ENCODE measurements at regions not wholly inside any gene's neighbourhood (a gene's known extent, or its start where the extent isn't known, plus 50 kb on each side); places are given as distances from the start of the nearest gene placed in this dataset.
"Not testable (repeated sequence)": the region's sequence is repeated elsewhere in the genome, so short reads cannot be mapped to it uniquely, and the experiment has no call there.

DNA sequence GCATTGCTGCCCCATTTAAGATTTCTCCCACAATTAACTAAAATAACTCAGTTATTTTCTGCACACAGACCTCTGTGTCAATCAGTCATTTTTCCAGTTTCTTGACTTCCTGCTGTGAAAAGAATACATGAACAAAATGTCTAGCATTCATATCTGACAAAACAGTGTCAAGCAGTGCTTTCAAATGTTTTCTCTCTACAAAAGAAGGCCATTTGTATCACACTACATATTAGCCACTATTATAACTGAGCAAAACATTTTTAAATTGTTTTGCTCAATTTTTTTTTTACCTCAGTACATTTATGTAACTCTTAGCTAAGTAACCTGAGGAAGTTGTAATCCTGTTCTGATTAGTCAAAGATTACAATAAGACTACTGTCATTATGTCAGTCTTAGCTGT, 1498.5 kb upstream of the PRMT6 start:
- no peak overlapping the region for H3K4me3 ChIP-seq (replicated peaks; ENCODE audit: low read depth, low read length)
- TF ChIP-seq, protein P1, sequence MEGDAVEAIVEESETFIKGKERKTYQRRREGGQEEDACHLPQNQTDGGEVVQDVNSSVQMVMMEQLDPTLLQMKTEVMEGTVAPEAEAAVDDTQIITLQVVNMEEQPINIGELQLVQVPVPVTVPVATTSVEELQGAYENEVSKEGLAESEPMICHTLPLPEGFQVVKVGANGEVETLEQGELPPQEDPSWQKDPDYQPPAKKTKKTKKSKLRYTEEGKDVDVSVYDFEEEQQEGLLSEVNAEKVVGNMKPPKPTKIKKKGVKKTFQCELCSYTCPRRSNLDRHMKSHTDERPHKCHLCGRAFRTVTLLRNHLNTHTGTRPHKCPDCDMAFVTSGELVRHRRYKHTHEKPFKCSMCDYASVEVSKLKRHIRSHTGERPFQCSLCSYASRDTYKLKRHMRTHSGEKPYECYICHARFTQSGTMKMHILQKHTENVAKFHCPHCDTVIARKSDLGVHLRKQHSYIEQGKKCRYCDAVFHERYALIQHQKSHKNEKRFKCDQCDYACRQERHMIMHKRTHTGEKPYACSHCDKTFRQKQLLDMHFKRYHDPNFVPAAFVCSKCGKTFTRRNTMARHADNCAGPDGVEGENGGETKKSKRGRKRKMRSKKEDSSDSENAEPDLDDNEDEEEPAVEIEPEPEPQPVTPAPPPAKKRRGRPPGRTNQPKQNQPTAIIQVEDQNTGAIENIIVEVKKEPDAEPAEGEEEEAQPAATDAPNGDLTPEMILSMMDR (IDR thresholded peaks at IDR 0.05; ENCODE audit: low read depth, low read length, missing control alignments) = no peak
- DNase-seq (ENCODE audit: extremely low read depth, low read depth) = no peak

DNA sequence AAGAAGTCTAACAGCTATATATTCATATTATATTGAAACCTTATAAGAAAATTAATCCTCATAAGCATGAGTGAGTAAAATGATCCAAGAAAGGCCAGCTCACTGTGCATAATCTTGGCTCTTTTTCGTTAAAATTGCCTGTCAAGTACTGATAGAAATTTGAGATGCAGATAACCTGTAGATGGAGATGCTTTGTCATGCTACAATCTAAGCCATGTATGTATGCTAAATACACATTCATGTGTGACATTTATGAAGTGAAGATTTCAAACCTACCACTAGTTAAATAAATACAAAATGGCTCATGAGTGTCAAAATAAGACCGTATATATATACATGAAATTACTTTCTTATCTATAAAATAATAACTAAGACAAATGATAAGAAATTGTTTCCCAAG, 1491.5 kb upstream of the PRMT6 start:
- DNase-seq (ENCODE audit: extremely low read depth, low read depth) = no peak
- H3K4me3 ChIP-seq (replicated peaks; ENCODE audit: low read depth, low read length) = no peak overlapping the region
- TF ChIP-seq, protein P1 (IDR thresholded peaks at IDR 0.05; ENCODE audit: low read depth, low read length, missing control alignments) = no peak

DNA sequence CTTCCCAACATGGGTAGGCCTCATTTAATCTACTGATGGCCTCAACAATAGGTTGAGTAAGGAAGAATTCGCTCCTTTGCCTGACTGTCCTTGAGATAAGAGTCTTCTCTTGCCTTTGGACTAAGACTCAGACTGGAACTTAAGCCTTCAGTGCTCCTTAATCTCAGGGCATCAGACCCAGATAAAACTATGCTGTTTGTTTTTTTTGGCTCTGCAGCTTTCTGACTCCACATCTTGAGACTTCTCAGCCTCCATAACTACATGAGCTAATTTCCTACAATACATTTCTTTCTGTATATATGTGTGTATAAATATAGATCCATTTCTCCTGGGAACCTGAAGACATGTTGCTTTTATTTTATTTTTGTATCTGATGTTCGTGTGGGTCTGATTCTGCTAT, 1470.7 kb upstream of the PRMT6 start:
- no peak for DNase-seq (ENCODE audit: extremely low read depth, low read depth)
- TF ChIP-seq, protein P1 (IDR thresholded peaks at IDR 0.05; ENCODE audit: low read depth, low read length, missing control alignments) = no peak
- no peak overlapping the region for H3K4me3 ChIP-seq (replicated peaks; ENCODE audit: low read depth, low read length)

DNA sequence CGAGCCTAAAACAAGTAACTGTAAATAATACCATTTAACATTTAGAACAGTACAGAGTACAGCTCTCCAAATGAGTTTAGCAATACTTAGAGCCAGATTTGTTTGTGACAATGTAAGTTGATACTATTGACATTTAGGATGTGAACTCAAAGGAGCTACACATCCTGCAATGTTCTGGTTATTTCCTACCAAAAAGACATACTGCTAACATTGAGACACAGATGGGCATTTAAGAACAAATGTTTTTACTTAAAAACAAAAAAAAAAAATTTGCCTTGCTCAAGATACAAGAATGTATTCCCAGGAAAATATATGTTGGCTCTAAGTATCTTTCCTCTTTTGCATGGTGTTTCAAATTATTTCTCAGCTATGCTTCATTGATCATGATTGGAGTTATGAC, 1464.8 kb upstream of the PRMT6 start:
- H3K4me3 ChIP-seq (replicated peaks; ENCODE audit: low read depth, low read length) = no peak overlapping the region
- no peak for DNase-seq (ENCODE audit: extremely low read depth, low read depth)
- TF ChIP-seq, protein P1 (IDR thresholded peaks at IDR 0.05; ENCODE audit: low read depth, low read length, missing control alignments) = no peak

DNA sequence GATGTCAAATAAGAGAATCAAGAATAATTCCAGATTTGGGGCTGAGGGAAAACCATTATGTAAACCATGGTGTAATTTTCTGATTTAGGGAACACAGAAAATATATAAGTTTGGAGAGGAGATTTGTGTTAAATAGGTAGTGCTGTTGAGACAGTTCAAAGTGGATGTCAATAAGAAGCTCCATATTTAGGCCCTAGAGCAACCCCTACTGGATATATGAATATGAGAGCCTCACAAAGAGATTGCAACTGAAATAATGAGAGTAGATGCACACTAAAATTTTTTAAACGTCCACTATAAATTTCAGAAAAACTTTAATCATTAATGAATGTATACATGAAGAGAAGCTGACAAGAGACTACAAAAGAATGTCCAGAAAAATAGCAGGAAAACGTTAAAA, 1447.8 kb upstream of the PRMT6 start:
- H3K4me3 ChIP-seq (replicated peaks; ENCODE audit: low read depth, low read length) = no peak overlapping the region

DNA sequence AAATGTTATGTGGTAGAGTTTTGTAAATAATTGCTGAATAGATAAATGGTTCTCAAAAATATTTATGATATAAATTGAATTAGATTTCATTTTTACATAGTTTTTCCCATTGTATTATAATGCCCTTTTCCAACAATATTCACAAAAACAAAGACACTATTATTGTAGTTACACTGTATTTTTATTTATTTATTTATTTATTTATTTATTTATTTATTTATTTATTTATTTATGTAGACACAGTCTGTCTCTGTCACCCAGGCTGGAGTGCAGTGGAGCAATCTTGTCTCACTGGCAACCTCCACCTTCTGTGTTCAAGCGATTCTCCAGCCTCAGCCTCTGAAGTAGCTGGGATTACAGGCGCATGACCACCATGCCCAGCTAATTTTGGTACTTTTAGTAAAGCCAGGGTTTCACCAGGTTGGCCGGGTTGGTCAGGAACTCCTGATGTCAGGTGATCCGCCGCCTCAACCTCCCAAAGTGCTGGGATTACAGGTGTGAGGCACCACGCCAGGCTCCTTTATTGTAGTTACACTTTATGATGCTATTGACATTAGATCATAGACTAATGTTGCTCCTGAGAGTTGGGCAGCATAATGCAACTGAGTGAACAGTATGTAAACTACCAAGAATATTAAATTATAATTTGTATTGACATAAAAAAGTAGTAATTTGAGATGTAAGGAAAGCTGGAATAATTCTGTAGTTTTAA, 1430.0 kb upstream of the PRMT6 start:
- no peak overlapping the region for H3K4me3 ChIP-seq (replicated peaks; ENCODE audit: low read depth, low read length)
- no peak for DNase-seq (ENCODE audit: extremely low read depth, low read depth)
- TF ChIP-seq, protein P1 (IDR thresholded peaks at IDR 0.05; ENCODE audit: low read depth, low read length, missing control alignments) = no peak

More for the DNA sequence above, 1447.8 kb upstream of the PRMT6 start:
- TF ChIP-seq, protein P1 (IDR thresholded peaks at IDR 0.05; ENCODE audit: low read depth, low read length, missing control alignments) = no peak
- DNase-seq (ENCODE audit: extremely low read depth, low read depth) = no peak

DNA sequence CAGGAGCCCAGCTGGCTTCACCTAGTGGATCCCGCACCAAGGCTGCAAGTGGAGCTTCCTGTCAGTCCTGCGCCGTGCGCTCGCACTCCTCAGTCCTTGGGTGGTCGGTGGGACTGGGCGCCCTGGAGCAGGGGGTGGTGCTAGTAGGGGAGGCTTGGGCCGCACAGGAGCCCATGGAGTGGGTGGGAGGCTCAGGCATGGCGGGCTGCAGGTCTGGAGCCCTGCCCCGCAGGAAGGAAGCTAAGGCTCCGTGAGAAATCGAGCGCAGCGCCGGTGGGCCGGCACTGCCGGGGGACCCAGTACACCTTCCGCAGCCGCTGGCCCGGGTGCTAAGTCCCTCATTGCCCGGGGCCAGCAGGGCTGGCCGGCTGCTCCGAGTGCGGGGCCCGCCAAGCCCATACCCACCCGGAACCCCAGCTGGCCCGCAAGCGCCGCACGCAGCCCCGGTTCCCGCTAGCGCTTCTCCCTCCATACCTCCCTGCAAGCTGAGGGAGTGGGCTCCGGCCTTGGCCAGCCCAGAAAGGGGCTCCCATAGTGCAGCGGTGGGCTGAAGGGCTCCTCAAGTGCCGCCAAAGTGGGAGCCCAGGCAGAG, 1425.2 kb upstream of the PRMT6 start:
- H3K4me3 ChIP-seq (replicated peaks; ENCODE audit: low read depth, low read length); DNase-seq (ENCODE audit: extremely low read depth, low read depth): not testable (repeated sequence)
